ENCODE measurements at regions not wholly inside any gene's neighbourhood (a gene's known extent, or its start where the extent isn't known, plus 50 kb on each side); places are given as distances from the start of the nearest gene placed in this dataset.
"Not testable (repeated sequence)": the region's sequence is repeated elsewhere in the genome, so short reads cannot be mapped to it uniquely, and the experiment has no call there.

GRCh38 chr15:23866832-23867231, 179.7 kb upstream of the NDN start:
- H3K9me3 ChIP-seq (ENCODE audit: control insufficient read depth, low read length), result no peaks in the 10 kb centered on the region
- 20% methylated on average over 1 of the region's 6 CpGs; no CpG with 5 or more reads in 1 of the 2 experiments for WGBS, 2 experiments (ENCODE audit: insufficient coverage in 2 of 2)
- no peaks in the 10 kb centered on the region for H3K4me1 ChIP-seq (ENCODE audit: control insufficient read depth, insufficient read depth, low read length, poor library complexity, severe bottlenecking)
- no peaks in the 10 kb centered on the region for H3K36me3 ChIP-seq (ENCODE audit: control insufficient read depth, insufficient read depth, low read length)
- no peak overlapping the region for H3K4me3 ChIP-seq (ENCODE audit: extremely low read depth, insufficient read depth, low read length, poor library complexity, severe bottlenecking)
- no peak overlapping the region for H3K27ac ChIP-seq (ENCODE audit: low read depth, low read length, severe bottlenecking)

GRCh38 chr15:23869396-23869795, 182.3 kb upstream of the NDN start:
- Histone ChIP-seq H3K4me1 (ENCODE audit: control insufficient read depth, insufficient read depth, low read length, poor library complexity, severe bottlenecking) (no peaks in the 10 kb centered on the region), H3K36me3 (ENCODE audit: control insufficient read depth, insufficient read depth, low read length) (no peaks in the 10 kb centered on the region), H3K4me3 (ENCODE audit: extremely low read depth, insufficient read depth, low read length, poor library complexity, severe bottlenecking) (no peak overlapping the region), H3K9me3 (ENCODE audit: control insufficient read depth, low read length) (no peaks in the 10 kb centered on the region), H3K27ac (ENCODE audit: low read depth, low read length, severe bottlenecking) (no peak overlapping the region)
- WGBS, 2 experiments (ENCODE audit: insufficient coverage in 2 of 2), result 39 to 53% methylated on average over 16 to 20 of the region's 24 CpGs

DNA sequence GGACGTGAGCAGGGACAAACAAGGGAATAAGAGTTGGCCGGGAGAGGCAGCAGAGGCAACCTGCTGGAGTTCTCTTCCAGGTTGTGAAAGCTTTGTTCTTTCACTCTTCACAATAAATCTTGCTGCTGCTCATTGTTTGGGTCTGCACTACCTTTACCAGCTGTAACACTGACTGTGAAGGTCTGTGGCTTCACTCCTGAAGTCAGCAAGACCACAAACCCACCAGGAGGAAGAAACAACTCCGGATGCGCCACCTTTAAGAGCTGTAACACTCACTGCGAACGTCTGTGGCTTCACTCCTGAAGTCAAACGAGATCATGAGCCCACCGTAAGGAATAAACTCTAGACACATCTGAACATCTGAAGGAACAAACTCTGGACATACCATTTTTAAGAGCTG, 186.5 kb upstream of the NDN start:
- H3K36me3 ChIP-seq (ENCODE audit: control insufficient read depth, insufficient read depth, low read length); H3K27ac ChIP-seq (ENCODE audit: low read depth, low read length, severe bottlenecking); H3K4me1 ChIP-seq (ENCODE audit: control insufficient read depth, insufficient read depth, low read length, poor library complexity, severe bottlenecking); H3K9me3 ChIP-seq (ENCODE audit: control insufficient read depth, low read length); H3K4me3 ChIP-seq (ENCODE audit: extremely low read depth, insufficient read depth, low read length, poor library complexity, severe bottlenecking): not testable (repeated sequence)
- 78 to 82% methylated on average over 7 to 8 of the region's 8 CpGs for WGBS, 2 experiments (ENCODE audit: insufficient coverage in 2 of 2)

DNA sequence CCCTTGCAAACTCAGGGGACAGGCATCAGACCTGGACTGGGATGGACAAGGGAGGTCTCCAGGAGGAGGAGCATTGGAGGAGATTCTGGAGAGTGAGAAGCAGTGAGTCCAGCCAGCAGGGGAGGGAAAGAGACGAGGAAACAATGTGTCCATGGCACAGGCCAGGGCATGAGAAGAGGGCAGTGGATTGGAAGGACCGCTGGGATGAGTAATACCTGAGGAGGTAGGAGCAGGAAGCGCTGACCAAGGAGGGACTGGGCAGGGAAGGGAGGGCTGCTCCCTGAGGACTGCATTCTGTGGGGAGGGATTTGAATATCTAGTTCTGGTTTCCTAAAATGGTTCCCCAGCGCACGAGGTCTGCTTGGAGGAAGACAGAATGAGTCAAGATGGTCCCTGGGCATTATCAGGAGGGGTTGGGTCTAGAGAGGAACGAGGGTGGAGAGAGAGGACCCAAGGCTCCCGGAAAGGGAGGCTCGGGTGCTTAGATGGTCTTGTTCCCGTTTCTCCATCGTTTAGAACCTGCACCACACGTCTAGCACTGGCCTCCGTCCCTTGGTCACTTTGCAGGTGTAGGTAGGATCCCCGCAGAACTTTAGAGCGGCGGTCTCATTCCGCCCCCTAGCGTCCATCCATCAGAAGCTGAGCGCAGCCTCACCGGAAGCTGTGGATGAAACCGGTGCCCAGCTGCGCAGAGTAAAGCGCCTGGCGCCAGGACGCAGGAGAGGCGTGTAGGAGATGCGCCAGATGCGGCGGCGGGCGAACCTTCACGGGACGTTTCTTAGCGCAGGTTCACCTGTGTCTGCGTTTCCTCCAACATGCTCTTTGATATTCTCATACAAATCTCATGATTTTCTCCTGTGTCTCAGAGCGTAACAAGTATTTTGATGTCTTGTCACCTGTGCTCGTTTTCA, 190.7 kb upstream of the NDN start:
- Histone ChIP-seq H3K27ac (ENCODE audit: low read depth, low read length, severe bottlenecking) (no peak overlapping the region), H3K36me3 (ENCODE audit: control insufficient read depth, insufficient read depth, low read length) (no peaks in the 10 kb centered on the region), H3K4me3 (ENCODE audit: extremely low read depth, insufficient read depth, low read length, poor library complexity, severe bottlenecking) (no peak overlapping the region), H3K4me1 (ENCODE audit: control insufficient read depth, insufficient read depth, low read length, poor library complexity, severe bottlenecking) (no peaks in the 10 kb centered on the region), H3K9me3 (ENCODE audit: control insufficient read depth, low read length) (peaks cover 8% of the 10 kb centered on the region)
- WGBS, 2 experiments (ENCODE audit: insufficient coverage in 2 of 2), result 48 to 49% methylated on average over 30 to 33 of the region's 36 CpGs

GRCh38 chr15:23881291-23881690, 194.2 kb upstream of the NDN start:
- H3K9me3 ChIP-seq (ENCODE audit: control insufficient read depth, low read length), result peaks cover 8% of the 10 kb centered on the region
- 79 to 81% methylated on average over 6 to 7 of the region's 9 CpGs for WGBS, 2 experiments (ENCODE audit: insufficient coverage in 2 of 2)
- no peak overlapping the region for H3K4me3 ChIP-seq (ENCODE audit: extremely low read depth, insufficient read depth, low read length, poor library complexity, severe bottlenecking)
- no peaks in the 10 kb centered on the region for H3K4me1 ChIP-seq (ENCODE audit: control insufficient read depth, insufficient read depth, low read length, poor library complexity, severe bottlenecking)
- H3K36me3 ChIP-seq (ENCODE audit: control insufficient read depth, insufficient read depth, low read length), result no peaks in the 10 kb centered on the region
- no peak overlapping the region for H3K27ac ChIP-seq (ENCODE audit: low read depth, low read length, severe bottlenecking)

- H3K9me3 ChIP-seq (ENCODE audit: control insufficient read depth, low read length), result peaks cover 6% of the 10 kb centered on the region
- H3K27ac ChIP-seq (ENCODE audit: low read depth, low read length, severe bottlenecking), result no peak overlapping the region
- no peak overlapping the region for H3K4me3 ChIP-seq (ENCODE audit: extremely low read depth, insufficient read depth, low read length, poor library complexity, severe bottlenecking)
- WGBS, 2 experiments (ENCODE audit: insufficient coverage in 2 of 2), result no CpG with 5 or more reads among the region's 2 CpGs
- no peaks in the 10 kb centered on the region for H3K4me1 ChIP-seq (ENCODE audit: control insufficient read depth, insufficient read depth, low read length, poor library complexity, severe bottlenecking)
- H3K36me3 ChIP-seq (ENCODE audit: control insufficient read depth, insufficient read depth, low read length), result no peaks in the 10 kb centered on the region
These were observed 203.1 kb upstream of the NDN start for GRCh38 chr15:23890218-23890617.

DNA sequence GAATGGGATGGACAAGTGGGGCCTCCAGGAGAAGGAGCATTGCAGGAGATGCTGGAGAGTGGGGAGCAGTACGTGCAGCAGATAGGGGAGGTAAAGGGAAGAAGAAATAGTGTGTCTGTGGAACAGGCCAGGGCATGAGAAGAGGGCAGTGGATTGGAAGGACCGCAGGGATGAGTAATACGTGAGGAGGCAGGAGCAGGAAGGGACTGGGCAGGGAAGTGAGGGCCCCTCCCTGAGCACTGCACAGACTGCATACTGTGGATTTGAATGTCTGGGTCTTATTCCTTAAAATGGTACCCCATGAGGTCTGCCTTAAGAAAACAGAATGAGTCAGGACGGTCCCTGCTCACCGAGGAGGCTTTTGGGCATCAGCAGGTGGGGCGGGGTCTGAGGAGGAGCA, 210.0 kb upstream of the NDN start:
- Histone ChIP-seq H3K36me3 (ENCODE audit: control insufficient read depth, insufficient read depth, low read length) (no peaks in the 10 kb centered on the region), H3K27ac (ENCODE audit: low read depth, low read length, severe bottlenecking) (no peak overlapping the region), H3K4me1 (ENCODE audit: control insufficient read depth, insufficient read depth, low read length, poor library complexity, severe bottlenecking) (no peaks in the 10 kb centered on the region), H3K9me3 (ENCODE audit: control insufficient read depth, low read length) (peaks cover 4% of the 10 kb centered on the region), H3K4me3 (ENCODE audit: extremely low read depth, insufficient read depth, low read length, poor library complexity, severe bottlenecking) (no peak overlapping the region)
- WGBS, 2 experiments (ENCODE audit: insufficient coverage in 2 of 2), result 79 to 93% methylated on average over 3 to 4 of the region's 6 CpGs

DNA sequence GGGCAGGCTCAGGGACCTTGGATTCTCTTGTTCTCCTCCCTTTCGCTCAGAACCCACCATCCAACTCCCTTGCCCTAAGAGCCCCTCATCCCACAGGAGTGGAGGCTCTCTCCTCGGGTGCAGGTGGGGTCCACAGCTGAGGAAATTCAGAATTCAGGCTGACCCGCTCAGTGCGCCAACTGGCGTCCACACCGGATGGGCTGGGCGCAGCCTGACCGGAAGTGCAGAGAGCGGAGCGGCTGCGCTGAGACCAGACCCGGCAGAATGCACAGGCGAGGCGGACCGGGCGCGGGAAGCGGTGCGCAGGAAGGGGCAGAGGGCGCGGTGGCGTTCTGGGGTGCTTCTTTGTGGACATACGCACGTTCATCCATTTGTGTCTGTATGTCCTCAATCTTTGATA, 210.4 kb upstream of the NDN start:
- no peaks in the 10 kb centered on the region for H3K4me1 ChIP-seq (ENCODE audit: control insufficient read depth, insufficient read depth, low read length, poor library complexity, severe bottlenecking)
- no peak overlapping the region for H3K4me3 ChIP-seq (ENCODE audit: extremely low read depth, insufficient read depth, low read length, poor library complexity, severe bottlenecking)
- WGBS, 2 experiments (ENCODE audit: insufficient coverage in 2 of 2), result 90 to 94% methylated on average over 23 of the region's 24 CpGs

GRCh38 chr15:23910030-23910429, 222.9 kb upstream of the NDN start:
- no peak overlapping the region for H3K4me3 ChIP-seq (ENCODE audit: extremely low read depth, insufficient read depth, low read length, poor library complexity, severe bottlenecking)
- 67 to 68% methylated on average over 1 to 2 of the region's 2 CpGs for WGBS, 2 experiments (ENCODE audit: insufficient coverage in 2 of 2)
- H3K27ac ChIP-seq (ENCODE audit: low read depth, low read length, severe bottlenecking), result no peak overlapping the region
- H3K9me3 ChIP-seq (ENCODE audit: control insufficient read depth, low read length), result peaks cover 20% of the 10 kb centered on the region
- H3K36me3 ChIP-seq (ENCODE audit: control insufficient read depth, insufficient read depth, low read length), result no peaks in the 10 kb centered on the region
- peaks cover 6% of the 10 kb centered on the region for H3K4me1 ChIP-seq (ENCODE audit: control insufficient read depth, insufficient read depth, low read length, poor library complexity, severe bottlenecking)

More for the DNA sequence above, 210.4 kb upstream of the NDN start:
- Histone ChIP-seq H3K36me3 (ENCODE audit: control insufficient read depth, insufficient read depth, low read length) (no peaks in the 10 kb centered on the region), H3K27ac (ENCODE audit: low read depth, low read length, severe bottlenecking) (no peak overlapping the region), H3K9me3 (ENCODE audit: control insufficient read depth, low read length) (peaks cover 4% of the 10 kb centered on the region)

- no peak overlapping the region for H3K4me3 ChIP-seq (ENCODE audit: extremely low read depth, insufficient read depth, low read length, poor library complexity, severe bottlenecking)
- H3K9me3 ChIP-seq (ENCODE audit: control insufficient read depth, low read length), result peaks cover 24% of the 10 kb centered on the region
- H3K4me1 ChIP-seq (ENCODE audit: control insufficient read depth, insufficient read depth, low read length, poor library complexity, severe bottlenecking), result peaks cover 6% of the 10 kb centered on the region
- no peak overlapping the region for H3K27ac ChIP-seq (ENCODE audit: low read depth, low read length, severe bottlenecking)
- H3K36me3 ChIP-seq (ENCODE audit: control insufficient read depth, insufficient read depth, low read length), result no peaks in the 10 kb centered on the region
- 47 to 56% methylated on average over 7 to 11 of the region's 12 CpGs for WGBS, 2 experiments (ENCODE audit: insufficient coverage in 2 of 2)
These were observed 225.1 kb upstream of the NDN start for GRCh38 chr15:23912191-23912590.

GRCh38 chr15:23913081-23913480, 226.0 kb upstream of the NDN start:
- H3K27ac ChIP-seq (ENCODE audit: low read depth, low read length, severe bottlenecking), result no peak overlapping the region
- WGBS, 2 experiments (ENCODE audit: insufficient coverage in 2 of 2), result 88% methylated on average over 1 of the region's 5 CpGs; no CpG with 5 or more reads in 1 of the 2 experiments
- no peaks in the 10 kb centered on the region for H3K36me3 ChIP-seq (ENCODE audit: control insufficient read depth, insufficient read depth, low read length)
- peaks cover 6% of the 10 kb centered on the region for H3K4me1 ChIP-seq (ENCODE audit: control insufficient read depth, insufficient read depth, low read length, poor library complexity, severe bottlenecking)
- H3K9me3 ChIP-seq (ENCODE audit: control insufficient read depth, low read length), result peaks cover 23% of the 10 kb centered on the region
- no peak overlapping the region for H3K4me3 ChIP-seq (ENCODE audit: extremely low read depth, insufficient read depth, low read length, poor library complexity, severe bottlenecking)

Measured in mesodermal cell (in vitro differentiated cells).